ENCODE measurements at regions not wholly inside any gene's neighbourhood (a gene's known extent, or its start where the extent isn't known, plus 50 kb on each side); places are given as distances from the start of the nearest gene placed in this dataset.

DNA sequence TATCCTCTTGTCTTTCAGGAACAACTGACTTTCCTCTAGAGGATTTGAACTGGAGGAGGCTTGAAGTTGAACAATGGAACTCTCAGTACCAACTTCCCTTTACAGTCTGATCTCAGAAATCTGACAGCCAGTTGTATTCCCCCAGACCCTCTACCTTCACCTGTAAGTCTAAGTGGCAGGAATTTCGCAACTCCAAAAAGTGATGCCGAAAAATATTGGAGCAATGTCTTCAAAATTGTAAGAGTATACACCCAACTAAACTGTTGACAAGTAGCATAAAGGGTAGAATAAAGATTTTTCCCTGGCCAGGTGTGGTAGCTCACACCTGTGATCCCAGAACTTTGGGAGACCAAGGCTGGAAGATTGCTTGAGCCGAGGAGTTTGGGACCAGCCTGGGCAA is 69.1 kb upstream of the CFAP20DC start:
- Mint-ChIP-seq H3K27me3 (ENCODE audit: insufficient read depth, low read depth, poor library complexity) (peaks cover 2% of the 10 kb centered on the region), H3K4me3 (no peak overlapping the region), H3K27ac (no peak overlapping the region), H3K36me3 (ENCODE audit: low read depth) (peaks cover 8% of the 10 kb centered on the region; the same call in 2 of the 3 replicates), H3K9me3 (peaks cover 8% of the 10 kb centered on the region; the same call in 2 of the 3 replicates), H3K4me1 (peaks cover 4% of the 10 kb centered on the region)
- no peaks in the 10 kb centered on the region for H3F3A ChIP-seq (replicated peaks; ENCODE audit: low read depth)
- TF ChIP-seq, protein P1, sequence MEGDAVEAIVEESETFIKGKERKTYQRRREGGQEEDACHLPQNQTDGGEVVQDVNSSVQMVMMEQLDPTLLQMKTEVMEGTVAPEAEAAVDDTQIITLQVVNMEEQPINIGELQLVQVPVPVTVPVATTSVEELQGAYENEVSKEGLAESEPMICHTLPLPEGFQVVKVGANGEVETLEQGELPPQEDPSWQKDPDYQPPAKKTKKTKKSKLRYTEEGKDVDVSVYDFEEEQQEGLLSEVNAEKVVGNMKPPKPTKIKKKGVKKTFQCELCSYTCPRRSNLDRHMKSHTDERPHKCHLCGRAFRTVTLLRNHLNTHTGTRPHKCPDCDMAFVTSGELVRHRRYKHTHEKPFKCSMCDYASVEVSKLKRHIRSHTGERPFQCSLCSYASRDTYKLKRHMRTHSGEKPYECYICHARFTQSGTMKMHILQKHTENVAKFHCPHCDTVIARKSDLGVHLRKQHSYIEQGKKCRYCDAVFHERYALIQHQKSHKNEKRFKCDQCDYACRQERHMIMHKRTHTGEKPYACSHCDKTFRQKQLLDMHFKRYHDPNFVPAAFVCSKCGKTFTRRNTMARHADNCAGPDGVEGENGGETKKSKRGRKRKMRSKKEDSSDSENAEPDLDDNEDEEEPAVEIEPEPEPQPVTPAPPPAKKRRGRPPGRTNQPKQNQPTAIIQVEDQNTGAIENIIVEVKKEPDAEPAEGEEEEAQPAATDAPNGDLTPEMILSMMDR (conservative IDR thresholded peaks at IDR 0.05; ENCODE audit: low read depth in 2 of 2), result no peak
- TF ChIP-seq EZH2phosphoT487 (IDR thresholded peaks at IDR 0.05; ENCODE audit: unreplicated experiment) (no peak), CREB1 (CRISPR knock-in tag; IDR thresholded peaks at IDR 0.05; ENCODE audit: low read depth) (no peak), STAT1 (IDR thresholded peaks at IDR 0.05; ENCODE audit: unreplicated experiment) (no peak), NANOG (IDR thresholded peaks at IDR 0.05; ENCODE audit: borderline replicate concordance) (no peak), EZH2 (IDR thresholded peaks at IDR 0.05; ENCODE audit: low read depth, unreplicated experiment) (no peak), POLR2AphosphoS5 (IDR thresholded peaks at IDR 0.05; ENCODE audit: low read depth) (no peak), JUNB (IDR thresholded peaks at IDR 0.05; ENCODE audit: unreplicated experiment) (no peak), ZNF331 (CRISPR knock-in tag; IDR thresholded peaks at IDR 0.05; ENCODE audit: low read depth) (no peak), ZNF114 (CRISPR knock-in tag; IDR thresholded peaks at IDR 0.05) (no peak)
- TF ChIP-seq, protein P2, sequence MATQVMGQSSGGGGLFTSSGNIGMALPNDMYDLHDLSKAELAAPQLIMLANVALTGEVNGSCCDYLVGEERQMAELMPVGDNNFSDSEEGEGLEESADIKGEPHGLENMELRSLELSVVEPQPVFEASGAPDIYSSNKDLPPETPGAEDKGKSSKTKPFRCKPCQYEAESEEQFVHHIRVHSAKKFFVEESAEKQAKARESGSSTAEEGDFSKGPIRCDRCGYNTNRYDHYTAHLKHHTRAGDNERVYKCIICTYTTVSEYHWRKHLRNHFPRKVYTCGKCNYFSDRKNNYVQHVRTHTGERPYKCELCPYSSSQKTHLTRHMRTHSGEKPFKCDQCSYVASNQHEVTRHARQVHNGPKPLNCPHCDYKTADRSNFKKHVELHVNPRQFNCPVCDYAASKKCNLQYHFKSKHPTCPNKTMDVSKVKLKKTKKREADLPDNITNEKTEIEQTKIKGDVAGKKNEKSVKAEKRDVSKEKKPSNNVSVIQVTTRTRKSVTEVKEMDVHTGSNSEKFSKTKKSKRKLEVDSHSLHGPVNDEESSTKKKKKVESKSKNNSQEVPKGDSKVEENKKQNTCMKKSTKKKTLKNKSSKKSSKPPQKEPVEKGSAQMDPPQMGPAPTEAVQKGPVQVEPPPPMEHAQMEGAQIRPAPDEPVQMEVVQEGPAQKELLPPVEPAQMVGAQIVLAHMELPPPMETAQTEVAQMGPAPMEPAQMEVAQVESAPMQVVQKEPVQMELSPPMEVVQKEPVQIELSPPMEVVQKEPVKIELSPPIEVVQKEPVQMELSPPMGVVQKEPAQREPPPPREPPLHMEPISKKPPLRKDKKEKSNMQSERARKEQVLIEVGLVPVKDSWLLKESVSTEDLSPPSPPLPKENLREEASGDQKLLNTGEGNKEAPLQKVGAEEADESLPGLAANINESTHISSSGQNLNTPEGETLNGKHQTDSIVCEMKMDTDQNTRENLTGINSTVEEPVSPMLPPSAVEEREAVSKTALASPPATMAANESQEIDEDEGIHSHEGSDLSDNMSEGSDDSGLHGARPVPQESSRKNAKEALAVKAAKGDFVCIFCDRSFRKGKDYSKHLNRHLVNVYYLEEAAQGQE (IDR thresholded peaks at IDR 0.05; ENCODE audit: unreplicated experiment), result no peak
- TF ChIP-seq, protein P3, sequence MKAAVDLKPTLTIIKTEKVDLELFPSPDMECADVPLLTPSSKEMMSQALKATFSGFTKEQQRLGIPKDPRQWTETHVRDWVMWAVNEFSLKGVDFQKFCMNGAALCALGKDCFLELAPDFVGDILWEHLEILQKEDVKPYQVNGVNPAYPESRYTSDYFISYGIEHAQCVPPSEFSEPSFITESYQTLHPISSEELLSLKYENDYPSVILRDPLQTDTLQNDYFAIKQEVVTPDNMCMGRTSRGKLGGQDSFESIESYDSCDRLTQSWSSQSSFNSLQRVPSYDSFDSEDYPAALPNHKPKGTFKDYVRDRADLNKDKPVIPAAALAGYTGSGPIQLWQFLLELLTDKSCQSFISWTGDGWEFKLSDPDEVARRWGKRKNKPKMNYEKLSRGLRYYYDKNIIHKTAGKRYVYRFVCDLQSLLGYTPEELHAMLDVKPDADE (IDR thresholded peaks at IDR 0.05), result no peak
- TF ChIP-seq, protein P4, sequence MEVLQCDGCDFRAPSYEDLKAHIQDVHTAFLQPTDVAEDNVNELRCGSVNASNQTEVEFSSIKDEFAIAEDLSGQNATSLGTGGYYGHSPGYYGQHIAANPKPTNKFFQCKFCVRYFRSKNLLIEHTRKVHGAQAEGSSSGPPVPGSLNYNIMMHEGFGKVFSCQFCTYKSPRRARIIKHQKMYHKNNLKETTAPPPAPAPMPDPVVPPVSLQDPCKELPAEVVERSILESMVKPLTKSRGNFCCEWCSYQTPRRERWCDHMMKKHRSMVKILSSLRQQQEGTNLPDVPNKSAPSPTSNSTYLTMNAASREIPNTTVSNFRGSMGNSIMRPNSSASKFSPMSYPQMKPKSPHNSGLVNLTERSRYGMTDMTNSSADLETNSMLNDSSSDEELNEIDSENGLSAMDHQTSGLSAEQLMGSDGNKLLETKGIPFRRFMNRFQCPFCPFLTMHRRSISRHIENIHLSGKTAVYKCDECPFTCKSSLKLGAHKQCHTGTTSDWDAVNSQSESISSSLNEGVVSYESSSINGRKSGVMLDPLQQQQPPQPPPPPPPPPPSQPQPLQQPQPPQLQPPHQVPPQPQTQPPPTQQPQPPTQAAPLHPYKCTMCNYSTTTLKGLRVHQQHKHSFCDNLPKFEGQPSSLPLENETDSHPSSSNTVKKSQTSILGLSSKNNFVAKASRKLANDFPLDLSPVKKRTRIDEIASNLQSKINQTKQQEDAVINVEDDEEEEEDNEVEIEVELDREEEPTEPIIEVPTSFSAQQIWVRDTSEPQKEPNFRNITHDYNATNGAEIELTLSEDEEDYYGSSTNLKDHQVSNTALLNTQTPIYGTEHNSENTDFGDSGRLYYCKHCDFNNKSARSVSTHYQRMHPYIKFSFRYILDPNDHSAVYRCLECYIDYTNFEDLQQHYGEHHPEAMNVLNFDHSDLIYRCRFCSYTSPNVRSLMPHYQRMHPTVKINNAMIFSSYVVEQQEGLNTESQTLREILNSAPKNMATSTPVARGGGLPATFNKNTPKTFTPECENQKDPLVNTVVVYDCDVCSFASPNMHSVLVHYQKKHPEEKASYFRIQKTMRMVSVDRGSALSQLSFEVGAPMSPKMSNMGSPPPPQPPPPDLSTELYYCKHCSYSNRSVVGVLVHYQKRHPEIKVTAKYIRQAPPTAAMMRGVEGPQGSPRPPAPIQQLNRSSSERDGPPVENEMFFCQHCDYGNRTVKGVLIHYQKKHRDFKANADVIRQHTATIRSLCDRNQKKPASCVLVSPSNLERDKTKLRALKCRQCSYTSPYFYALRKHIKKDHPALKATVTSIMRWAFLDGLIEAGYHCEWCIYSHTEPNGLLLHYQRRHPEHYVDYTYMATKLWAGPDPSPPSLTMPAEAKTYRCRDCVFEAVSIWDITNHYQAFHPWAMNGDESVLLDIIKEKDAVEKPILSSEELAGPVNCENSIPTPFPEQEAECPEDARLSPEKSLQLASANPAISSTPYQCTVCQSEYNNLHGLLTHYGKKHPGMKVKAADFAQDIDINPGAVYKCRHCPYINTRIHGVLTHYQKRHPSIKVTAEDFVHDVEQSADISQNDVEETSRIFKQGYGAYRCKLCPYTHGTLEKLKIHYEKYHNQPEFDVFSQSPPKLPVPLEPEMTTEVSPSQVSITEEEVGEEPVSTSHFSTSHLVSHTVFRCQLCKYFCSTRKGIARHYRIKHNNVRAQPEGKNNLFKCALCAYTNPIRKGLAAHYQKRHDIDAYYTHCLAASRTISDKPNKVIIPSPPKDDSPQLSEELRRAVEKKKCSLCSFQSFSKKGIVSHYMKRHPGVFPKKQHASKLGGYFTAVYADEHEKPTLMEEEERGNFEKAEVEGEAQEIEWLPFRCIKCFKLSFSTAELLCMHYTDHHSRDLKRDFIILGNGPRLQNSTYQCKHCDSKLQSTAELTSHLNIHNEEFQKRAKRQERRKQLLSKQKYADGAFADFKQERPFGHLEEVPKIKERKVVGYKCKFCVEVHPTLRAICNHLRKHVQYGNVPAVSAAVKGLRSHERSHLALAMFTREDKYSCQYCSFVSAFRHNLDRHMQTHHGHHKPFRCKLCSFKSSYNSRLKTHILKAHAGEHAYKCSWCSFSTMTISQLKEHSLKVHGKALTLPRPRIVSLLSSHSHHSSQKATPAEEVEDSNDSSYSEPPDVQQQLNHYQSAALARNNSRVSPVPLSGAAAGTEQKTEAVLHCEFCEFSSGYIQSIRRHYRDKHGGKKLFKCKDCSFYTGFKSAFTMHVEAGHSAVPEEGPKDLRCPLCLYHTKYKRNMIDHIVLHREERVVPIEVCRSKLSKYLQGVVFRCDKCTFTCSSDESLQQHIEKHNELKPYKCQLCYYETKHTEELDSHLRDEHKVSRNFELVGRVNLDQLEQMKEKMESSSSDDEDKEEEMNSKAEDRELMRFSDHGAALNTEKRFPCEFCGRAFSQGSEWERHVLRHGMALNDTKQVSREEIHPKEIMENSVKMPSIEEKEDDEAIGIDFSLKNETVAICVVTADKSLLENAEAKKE (CRISPR knock-in tag; IDR thresholded peaks at IDR 0.05), result no peak
- peak overlapping the region; percentile 89; the same call in 1 of the 2 replicates for H2AFZ ChIP-seq
- H3K4me3 ChIP-seq, result no peak overlapping the region
- no peaks in the 10 kb centered on the region for H4K20me1 ChIP-seq (replicated peaks; ENCODE audit: insufficient read depth)
- ATAC-seq (no peak), DNase-seq (ENCODE audit: low spot score) (no peak)
- H3K4me1 ChIP-seq (ENCODE audit: insufficient read depth), result no peaks in the 10 kb centered on the region
- no peaks in the 10 kb centered on the region for H3K27me3 ChIP-seq (ENCODE audit: insufficient read depth)
- H3K79me2 ChIP-seq (replicated peaks; ENCODE audit: insufficient read depth), result no peaks in the 10 kb centered on the region
- H3K9me2 ChIP-seq (ENCODE audit: insufficient read depth), result 0 out of 2 replicates have a peak, but pooled peaks cover 4% of the 10 kb centered on the region
- no peak overlapping the region for H3K4me2 ChIP-seq
- no peaks in the 10 kb centered on the region for H3K36me3 ChIP-seq (ENCODE audit: insufficient read depth)
- H3K27ac ChIP-seq (ENCODE audit: low read depth), result no peak overlapping the region
